ENCODE measurements at regions not wholly inside any gene's neighbourhood (a gene's known extent, or its start where the extent isn't known, plus 50 kb on each side); places are given as distances from the start of the nearest gene placed in this dataset.

GRCh38 chr9:90307167-90307833, 335.3 kb downstream of the DIRAS2 start:
- peaks cover 18% of the 10 kb centered on the region for H3K4me1 Mint-ChIP-seq (ENCODE audit: low read depth, unreplicated experiment)
- H3K27ac Mint-ChIP-seq (ENCODE audit: unreplicated experiment) = peak overlapping the region; percentile 92
- H3K27me3 Mint-ChIP-seq (ENCODE audit: unreplicated experiment) = peaks cover 2% of the 10 kb centered on the region
- DNase-seq = peak; percentile 46
- peaks cover 2% of the 10 kb centered on the region for H3K9me3 Mint-ChIP-seq (ENCODE audit: unreplicated experiment)
- TF ChIP-seq CTCF (IDR thresholded peaks at IDR 0.05; ENCODE audit: partially characterized antibody, unreplicated experiment) = no peak
- H3K36me3 Mint-ChIP-seq (ENCODE audit: unreplicated experiment) = no peaks in the 10 kb centered on the region
- peak overlapping the region; percentile 7 for H3K4me3 Mint-ChIP-seq (ENCODE audit: unreplicated experiment)

GRCh38 chr9:90307891-90308290, 334.7 kb downstream of the DIRAS2 start:
- TF ChIP-seq CTCF (IDR thresholded peaks at IDR 0.05; ENCODE audit: partially characterized antibody, unreplicated experiment) = no peak
- Mint-ChIP-seq H3K9me3 (ENCODE audit: unreplicated experiment) (no peaks in the 10 kb centered on the region), H3K4me3 (ENCODE audit: unreplicated experiment) (no peak overlapping the region), H3K27me3 (ENCODE audit: unreplicated experiment) (peaks cover 2% of the 10 kb centered on the region), H3K27ac (ENCODE audit: unreplicated experiment) (peak overlapping the region; percentile 92), H3K36me3 (ENCODE audit: unreplicated experiment) (no peaks in the 10 kb centered on the region), H3K4me1 (ENCODE audit: low read depth, unreplicated experiment) (peaks cover 15% of the 10 kb centered on the region)
- DNase-seq = no peak

- Mint-ChIP-seq H3K4me3 (ENCODE audit: unreplicated experiment) (no peak overlapping the region), H3K27me3 (ENCODE audit: unreplicated experiment) (peaks cover 2% of the 10 kb centered on the region), H3K9me3 (ENCODE audit: unreplicated experiment) (peaks cover 4% of the 10 kb centered on the region), H3K27ac (ENCODE audit: unreplicated experiment) (no peak overlapping the region), H3K36me3 (ENCODE audit: unreplicated experiment) (no peaks in the 10 kb centered on the region), H3K4me1 (ENCODE audit: low read depth, unreplicated experiment) (peaks cover 11% of the 10 kb centered on the region)
- no peak for DNase-seq
- no peak for TF ChIP-seq CTCF (IDR thresholded peaks at IDR 0.05; ENCODE audit: partially characterized antibody, unreplicated experiment)
Measured at GRCh38 chr9:90308691-90309090, 333.9 kb downstream of the DIRAS2 start.

- DNase-seq = no peak
- no peak overlapping the region for H3K4me3 Mint-ChIP-seq (ENCODE audit: unreplicated experiment)
Measured at GRCh38 chr9:90309809-90310520, 332.7 kb downstream of the DIRAS2 start.

More at GRCh38 chr9:90309809-90310520, 332.7 kb downstream of the DIRAS2 start:
- Mint-ChIP-seq H3K9me3 (ENCODE audit: unreplicated experiment) (peaks cover 4% of the 10 kb centered on the region), H3K27me3 (ENCODE audit: unreplicated experiment) (peaks cover 2% of the 10 kb centered on the region), H3K27ac (ENCODE audit: unreplicated experiment) (no peak overlapping the region), H3K36me3 (ENCODE audit: unreplicated experiment) (no peaks in the 10 kb centered on the region), H3K4me1 (ENCODE audit: low read depth, unreplicated experiment) (peaks cover 11% of the 10 kb centered on the region)
- TF ChIP-seq CTCF (IDR thresholded peaks at IDR 0.05; ENCODE audit: partially characterized antibody, unreplicated experiment) = no peak

All from glutamatergic neuron (in vitro differentiated cells).